ENCODE measurements at regions not wholly inside any gene's neighbourhood (a gene's known extent, or its start where the extent isn't known, plus 50 kb on each side); places are given as distances from the start of the nearest gene placed in this dataset.
A peak's percentile ranks its signal among the peaks of the same experiment; 100 is the strongest.

DNA sequence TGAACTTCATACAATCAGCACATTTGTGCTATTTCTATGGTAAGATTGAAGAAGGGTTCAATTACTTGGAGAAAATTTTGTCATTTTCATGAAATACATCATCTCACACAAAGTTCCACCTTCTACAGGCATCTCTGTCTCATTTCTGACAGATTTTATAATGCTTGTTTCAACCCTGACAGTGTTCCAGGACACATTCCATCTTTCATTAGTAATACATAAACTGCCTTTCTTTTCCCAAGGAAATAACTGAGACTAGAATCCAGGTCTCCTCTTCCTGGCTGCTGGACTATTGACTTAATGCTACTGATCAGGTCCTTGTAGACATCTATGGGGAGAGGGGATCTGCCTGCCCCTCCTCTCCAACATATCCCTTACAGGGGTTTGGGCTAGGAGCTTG is 70.1 kb upstream of the PLPP4 start:
- Mint-ChIP-seq H3K4me3 (no peak overlapping the region), H3K36me3 (ENCODE audit: low read depth) (no peaks in the 10 kb centered on the region), H3K4me1 (no peaks in the 10 kb centered on the region), H3K27ac (no peak overlapping the region), H3K9me3 (no peaks in the 10 kb centered on the region), H3K27me3 (ENCODE audit: insufficient read depth) (peaks cover 2% of the 10 kb centered on the region)
- H3K9ac ChIP-seq (ENCODE audit: extremely low read depth, low read length, poor library complexity, severe bottlenecking): no peak overlapping the region
- no peaks in the 10 kb centered on the region for H3K9me3 ChIP-seq (ENCODE audit: control insufficient read depth, low read length)
- H3K36me3 ChIP-seq (ENCODE audit: control insufficient read depth, insufficient read depth, low read length): no peaks in the 10 kb centered on the region
- H3K4me1 ChIP-seq (ENCODE audit: control insufficient read depth, insufficient read depth, low read length): no peaks in the 10 kb centered on the region
- no peak for TF ChIP-seq CTCF (conservative IDR thresholded peaks at IDR 0.05)
- no peak overlapping the region for H3K4me3 ChIP-seq (ENCODE audit: low read length)
- peak overlapping the region; percentile 30 for H3K27ac ChIP-seq (ENCODE audit: low read depth, low read length)
- H3K27me3 ChIP-seq (ENCODE audit: control insufficient read depth, insufficient read depth, low read length, poor library complexity, severe bottlenecking): no peaks in the 10 kb centered on the region
- DNase-seq: no peak

DNA sequence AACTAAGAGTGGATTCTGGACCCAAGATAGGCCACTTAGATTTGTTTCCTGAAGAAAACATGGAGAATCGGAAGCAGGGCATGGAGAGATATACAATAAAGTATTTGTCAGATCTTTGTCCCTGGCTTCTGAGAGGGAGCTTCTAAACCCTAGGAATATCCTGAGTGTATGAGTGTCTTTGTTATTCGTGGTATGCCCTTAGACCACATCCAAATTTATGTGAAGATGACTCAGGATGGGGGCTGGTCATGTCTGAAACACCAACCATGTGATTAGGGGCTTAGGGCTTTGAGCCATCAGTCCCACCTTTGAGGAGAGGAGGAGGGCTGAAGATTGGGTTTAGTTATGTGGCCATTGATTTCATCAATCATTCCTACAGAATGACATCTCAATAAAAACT is 69.7 kb upstream of the PLPP4 start:
- no peaks in the 10 kb centered on the region for H3K27me3 ChIP-seq (ENCODE audit: control insufficient read depth, insufficient read depth, low read length, poor library complexity, severe bottlenecking)
- no peak for DNase-seq
- no peaks in the 10 kb centered on the region for H3K4me1 ChIP-seq (ENCODE audit: control insufficient read depth, insufficient read depth, low read length)
- WGBS, 2 experiments (ENCODE audit: insufficient coverage in 1 of 2, insufficient read length in 1 of 2): 86% methylated on average over 2 of the region's 2 CpGs; no CpG with 5 or more reads in 1 of the 2 experiments
- H3K9ac ChIP-seq (ENCODE audit: extremely low read depth, low read length, poor library complexity, severe bottlenecking): no peak overlapping the region
- no peak for TF ChIP-seq CTCF (conservative IDR thresholded peaks at IDR 0.05)
- peaks cover 2% of the 10 kb centered on the region for H3K27me3 Mint-ChIP-seq (ENCODE audit: insufficient read depth)
- H3K4me1 Mint-ChIP-seq: no peaks in the 10 kb centered on the region
- no peak overlapping the region for H3K4me3 Mint-ChIP-seq
- H3K36me3 Mint-ChIP-seq (ENCODE audit: low read depth): no peaks in the 10 kb centered on the region
- no peak overlapping the region for H3K4me3 ChIP-seq (ENCODE audit: low read length)
- no peaks in the 10 kb centered on the region for H3K36me3 ChIP-seq (ENCODE audit: control insufficient read depth, insufficient read depth, low read length)
- H3K9me3 Mint-ChIP-seq: no peaks in the 10 kb centered on the region
- no peak overlapping the region for H3K27ac ChIP-seq (ENCODE audit: low read depth, low read length)
- no peaks in the 10 kb centered on the region for H3K9me3 ChIP-seq (ENCODE audit: control insufficient read depth, low read length)
- no peak overlapping the region for H3K27ac Mint-ChIP-seq

- Histone ChIP-seq H3K9ac (ENCODE audit: extremely low read depth, low read length, poor library complexity, severe bottlenecking) (no peak overlapping the region), H3K9me3 (ENCODE audit: control insufficient read depth, low read length) (no peaks in the 10 kb centered on the region), H3K4me1 (ENCODE audit: control insufficient read depth, insufficient read depth, low read length) (no peaks in the 10 kb centered on the region), H3K4me3 (ENCODE audit: low read length) (no peak overlapping the region), H3K27ac (ENCODE audit: low read depth, low read length) (no peak overlapping the region), H3K27me3 (ENCODE audit: control insufficient read depth, insufficient read depth, low read length, poor library complexity, severe bottlenecking) (no peaks in the 10 kb centered on the region), H3K36me3 (ENCODE audit: control insufficient read depth, insufficient read depth, low read length) (no peaks in the 10 kb centered on the region)
- no peak for DNase-seq
- peaks cover 2% of the 10 kb centered on the region for H3K9me3 Mint-ChIP-seq
- no peaks in the 10 kb centered on the region for H3K36me3 Mint-ChIP-seq (ENCODE audit: low read depth)
- no peak overlapping the region for H3K4me3 Mint-ChIP-seq
- H3K27ac Mint-ChIP-seq: no peak overlapping the region
- H3K27me3 Mint-ChIP-seq (ENCODE audit: insufficient read depth): no peaks in the 10 kb centered on the region
- H3K4me1 Mint-ChIP-seq: no peaks in the 10 kb centered on the region
- no peak for TF ChIP-seq CTCF (conservative IDR thresholded peaks at IDR 0.05)
- 97 to 100% methylated on average over 3 to 4 of the region's 4 CpGs for WGBS, 2 experiments (ENCODE audit: insufficient coverage in 1 of 2, insufficient read length in 1 of 2)
Observed at GRCh38 chr10:120392245-120392644, 64.8 kb upstream of the PLPP4 start.
